Adrenal gland (tissue), 5 donors: ENCODE measurements at regions not wholly inside any gene's neighbourhood (a gene's known extent, or its start where the extent isn't known, plus 50 kb on each side); places are given as distances from the start of the nearest gene placed in this dataset.
"Not testable (repeated sequence)": the region's sequence is repeated elsewhere in the genome, so short reads cannot be mapped to it uniquely, and the experiment has no call there.

ENCODE experiments used
- CTCF ChIP-seq, 6 experiments: fragments of 450-650 bp in 4 of 6; fragments of 200-600 bp in 2 of 6; sonication (generic) in 1 of 6; IDR thresholded peaks; 1 replicate in 5 of 6; 2 replicates in 1 of 6; pipeline versions ENCODE4 v1.5.1 to v1.8.0; 2016 to 2021; ENCODE audit warnings: antibody characterized with exemption in 6 of 6, mild to moderate bottlenecking in 2 of 6, moderate library complexity in 1 of 6
- POLR2A ChIP-seq, 2 donors: fragments of 450-650 bp; IDR thresholded peaks; one replicate each; pipeline ENCODE4 v1.6.1; 2017; ENCODE audit warnings: antibody characterized with exemption in 2 of 2, mild to moderate bottlenecking in 2 of 2, moderate library complexity in 1 of 2
- donor health status: DM: no; HTN: no; CAD: no.

GRCh38 chr9:2555899-2556600, 65.5 kb upstream of the VLDLR start:
- not testable (repeated sequence) for TF ChIP-seq POLR2A, CTCF (IDR thresholded peaks at IDR 0.05)
